22Rv1 (cell line): ENCODE measurements at regions not wholly inside any gene's neighbourhood (a gene's known extent, or its start where the extent isn't known, plus 50 kb on each side); places are given as distances from the start of the nearest gene placed in this dataset.

ENCODE experiments used
- H3K27ac ChIP-seq: fragments of 450-650 bp; 2 replicates; pipeline ENCODE4 v1.5.1; 2017
- CTCF ChIP-seq: fragments of 450-650 bp; IDR thresholded peaks from 2 replicates; pipeline ENCODE4 v1.5.1; 2017; ENCODE audit warnings: mild to moderate bottlenecking
- ZFX ChIP-seq: fragments of 450-650 bp; IDR thresholded peaks from 2 replicates; pipeline ENCODE4 v1.6.1; 2017; ENCODE audit warnings: antibody characterized with exemption, borderline replicate concordance

- H3K27ac ChIP-seq: no peak overlapping the region
- no peak for TF ChIP-seq CTCF
- TF ChIP-seq ZFX: no peak
Observed at GRCh38 chr1:170385750-170386149, 146.2 kb upstream of the GORAB start.

GRCh38 chr1:170388489-170388888, 143.5 kb upstream of the GORAB start:
- no peak overlapping the region for H3K27ac ChIP-seq
- TF ChIP-seq ZFX (no peak), CTCF (no peak)

- no peak for TF ChIP-seq ZFX
- no peak for TF ChIP-seq CTCF
Observed at GRCh38 chr1:170395149-170395548, 136.8 kb upstream of the GORAB start.

GRCh38 chr1:170397061-170397460, 134.9 kb upstream of the GORAB start:
- no peak for TF ChIP-seq CTCF
- TF ChIP-seq ZFX: no peak
- no peak overlapping the region for H3K27ac ChIP-seq

More at GRCh38 chr1:170395149-170395548, 136.8 kb upstream of the GORAB start:
- H3K27ac ChIP-seq: no peak overlapping the region

GRCh38 chr1:170402476-170403311, 129.3 kb upstream of the GORAB start:
- no peak for TF ChIP-seq CTCF
- no peak for TF ChIP-seq ZFX
- H3K27ac ChIP-seq: no peak overlapping the region

GRCh38 chr1:170407138-170407537, 124.8 kb upstream of the GORAB start:
- H3K27ac ChIP-seq: no peak overlapping the region
- TF ChIP-seq ZFX (no peak), CTCF (no peak)

GRCh38 chr1:170407581-170407980, 124.4 kb upstream of the GORAB start:
- no peak overlapping the region for H3K27ac ChIP-seq
- no peak for TF ChIP-seq CTCF
- no peak for TF ChIP-seq ZFX
